Hepatocyte (in vitro differentiated cells): ENCODE measurements at regions not wholly inside any gene's neighbourhood (a gene's known extent, or its start where the extent isn't known, plus 50 kb on each side); places are given as distances from the start of the nearest gene placed in this dataset.

Source experiments
- DNase-seq: peaks from one replicate; pipeline ENCODE4 v3.0.0-alpha.2; 2016; ENCODE audit warnings: low spot score
- H2AFZ ChIP-seq: fragments of 200-600 bp; sonication (generic); 2 replicates; pipeline ENCODE4 v1.6.0; 2016; ENCODE audit warnings: antibody characterized with exemption, mild to moderate bottlenecking
- H3K27ac ChIP-seq: fragments of 200-600 bp; sonication (generic); 2 replicates; pipeline ENCODE4 v1.5.1; 2016; ENCODE audit warnings: mild to moderate bottlenecking
- H3K27me3 ChIP-seq: fragments of 200-600 bp; sonication (generic); 2 replicates; pipeline ENCODE4 v1.6.1; 2016
- H3K36me3 ChIP-seq: fragments of 200-600 bp; sonication (generic); replicated peaks from 2 replicates; pipeline ENCODE4 v1.5.1; 2016; ENCODE audit warnings: low read depth; ENCODE audit not compliant: insufficient read depth
- H3K4me1 ChIP-seq: fragments of 200-600 bp; sonication (generic); 2 replicates; pipeline ENCODE4 v1.5.1; 2016; ENCODE audit warnings: mild to moderate bottlenecking, moderate library complexity; ENCODE audit not compliant: insufficient read depth
- H3K4me2 ChIP-seq: fragments of 200-600 bp; sonication (generic); 2 replicates; pipeline ENCODE4 v1.6.0; 2016
- H3K4me3 ChIP-seq: fragments of 200-600 bp; sonication (generic); 2 replicates; pipeline ENCODE4 v1.5.1; 2016; ENCODE audit warnings: mild to moderate bottlenecking
- H3K79me2 ChIP-seq: fragments of 200-600 bp; sonication (generic); 2 replicates; pipeline ENCODE4 v1.6.0; 2017; ENCODE audit warnings: mild to moderate bottlenecking
- H3K9me2 ChIP-seq: fragments of 200-600 bp; sonication (generic); replicated peaks from 2 replicates; pipeline ENCODE4 v1.6.0; 2017; ENCODE audit warnings: mild to moderate bottlenecking; ENCODE audit not compliant: insufficient read depth
- H3K9me3 ChIP-seq: fragments of 200-600 bp; sonication (generic); 2 replicates; pipeline ENCODE4 v1.5.1; 2016; ENCODE audit warnings: low read depth, mild to moderate bottlenecking
- H4K20me1 ChIP-seq: fragments of 200-600 bp; sonication (generic); 2 replicates; pipeline ENCODE4 v1.6.0; 2016; ENCODE audit warnings: mild to moderate bottlenecking; ENCODE audit not compliant: insufficient read depth, poor library complexity, severe bottlenecking
- CTCF ChIP-seq: fragments of 200-600 bp; sonication (generic); IDR thresholded peaks from 2 replicates; pipeline ENCODE4 v1.5.1; 2016; ENCODE audit warnings: antibody characterized with exemption, mild to moderate bottlenecking; ENCODE audit not compliant: poor library complexity
- EZH2 ChIP-seq: fragments of 200-600 bp; sonication (generic); IDR thresholded peaks from 2 replicates; pipeline ENCODE4 v1.6.1; 2016; ENCODE audit warnings: antibody characterized with exemption, mild to moderate bottlenecking, borderline replicate concordance
- EZH2phosphoT487 ChIP-seq: fragments of 200-600 bp; sonication (generic); IDR thresholded peaks from one replicate; pipeline ENCODE4 v1.6.1; 2018; ENCODE audit warnings: antibody characterized with exemption, mild to moderate bottlenecking, low read depth, moderate library complexity; ENCODE audit not compliant: unreplicated experiment, severe bottlenecking
- WGBS: methylation state at CpG from one replicate; pipeline ENCODE4 v1.1.6; 2016; ENCODE audit warnings: low lambda C conversion rate; ENCODE audit errors: missing lambda C conversion rate; 5-methylcytosine and 5-hydroxymethylcytosine counted together

- WGBS, result 87% methylated on average over 2 of the region's 2 CpGs
- Histone ChIP-seq H2AFZ (no peak overlapping the region), H3K27me3 (no peaks in the 10 kb centered on the region), H3K4me3 (no peak overlapping the region), H3K79me2 (no peaks in the 10 kb centered on the region), H3K9me2 (no peaks in the 10 kb centered on the region), H3K4me2 (no peak overlapping the region), H4K20me1 (no peaks in the 10 kb centered on the region), H3K4me1 (no peaks in the 10 kb centered on the region), H3K27ac (no peak overlapping the region), H3K36me3 (no peaks in the 10 kb centered on the region), H3K9me3 (no peaks in the 10 kb centered on the region)
- DNase-seq, result no peak
- TF ChIP-seq EZH2 (no peak), EZH2phosphoT487 (no peak), CTCF (no peak)
Observed at GRCh38 chr2:146450131-146450530, 1394.7 kb upstream of the ACVR2A start.

DNA sequence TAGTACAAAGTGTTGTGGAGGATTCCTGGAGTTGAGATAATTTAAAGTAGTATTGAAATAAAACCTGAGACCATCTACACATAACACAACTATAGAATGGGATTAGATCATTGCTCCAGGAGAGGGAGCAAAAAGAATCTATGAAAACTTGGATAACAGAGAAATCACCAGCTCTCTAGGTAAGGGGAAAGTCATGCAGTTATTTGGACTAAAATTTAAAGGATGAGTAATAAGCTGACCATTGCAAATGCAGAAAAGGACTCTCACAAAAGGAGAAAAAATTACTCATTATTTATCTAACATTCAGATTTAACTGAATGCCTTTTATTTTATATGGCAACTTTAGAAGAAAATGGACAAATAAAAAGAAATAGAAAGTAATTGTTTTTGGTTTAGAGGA is 1399.8 kb upstream of the ACVR2A start:
- H3K4me3 ChIP-seq, result no peak overlapping the region
- no peaks in the 10 kb centered on the region for H3K36me3 ChIP-seq
- no peaks in the 10 kb centered on the region for H3K79me2 ChIP-seq
- H2AFZ ChIP-seq, result no peak overlapping the region
- no peaks in the 10 kb centered on the region for H3K4me1 ChIP-seq
- no peak overlapping the region for H3K27ac ChIP-seq
- no peaks in the 10 kb centered on the region for H3K9me3 ChIP-seq
- TF ChIP-seq CTCF (no peak), EZH2phosphoT487 (no peak), EZH2 (no peak)
- H3K4me2 ChIP-seq, result no peak overlapping the region
- H4K20me1 ChIP-seq, result no peaks in the 10 kb centered on the region
- H3K27me3 ChIP-seq, result no peaks in the 10 kb centered on the region
- H3K9me2 ChIP-seq, result no peaks in the 10 kb centered on the region
- no peak for DNase-seq

DNA sequence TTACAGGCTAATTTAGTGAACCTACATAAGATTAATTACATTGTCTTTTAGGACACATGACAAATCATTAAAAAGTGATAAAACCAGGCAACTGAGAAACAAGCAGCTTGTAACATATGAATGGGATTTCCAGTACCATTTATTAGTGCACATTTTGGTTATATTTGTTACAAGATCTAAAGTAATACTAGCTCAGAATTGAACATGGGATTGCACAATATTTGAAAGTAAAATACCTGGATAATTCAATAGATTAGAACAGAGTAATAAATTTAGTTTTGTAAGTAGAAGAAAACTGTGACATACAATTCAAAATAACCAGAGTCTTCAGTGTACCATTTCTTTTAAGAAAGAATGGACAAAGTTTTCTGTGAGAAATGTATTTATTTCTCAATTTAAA is 1400.7 kb upstream of the ACVR2A start:
- Histone ChIP-seq H3K4me3 (no peak overlapping the region), H3K36me3 (no peaks in the 10 kb centered on the region), H3K79me2 (no peaks in the 10 kb centered on the region), H4K20me1 (no peaks in the 10 kb centered on the region), H2AFZ (no peak overlapping the region), H3K27ac (no peak overlapping the region), H3K9me3 (no peaks in the 10 kb centered on the region), H3K9me2 (no peaks in the 10 kb centered on the region), H3K27me3 (no peaks in the 10 kb centered on the region), H3K4me2 (no peak overlapping the region), H3K4me1 (no peaks in the 10 kb centered on the region)
- no peak for DNase-seq
- no peak for TF ChIP-seq EZH2
- no peak for TF ChIP-seq EZH2phosphoT487
- TF ChIP-seq CTCF, result no peak

- Histone ChIP-seq H3K4me1 (no peaks in the 10 kb centered on the region), H3K4me3 (no peak overlapping the region), H3K36me3 (no peaks in the 10 kb centered on the region), H3K9me3 (no peaks in the 10 kb centered on the region), H3K79me2 (no peaks in the 10 kb centered on the region), H2AFZ (no peak overlapping the region), H3K27me3 (no peaks in the 10 kb centered on the region), H3K9me2 (no peaks in the 10 kb centered on the region), H3K4me2 (no peak overlapping the region), H3K27ac (no peak overlapping the region), H4K20me1 (no peaks in the 10 kb centered on the region)
- TF ChIP-seq EZH2phosphoT487, result no peak
- no peak for TF ChIP-seq CTCF
- no peak for TF ChIP-seq EZH2
- no peak for DNase-seq
Observed at GRCh38 chr2:146438246-146438645, 1406.6 kb upstream of the ACVR2A start.
